Activated CD4-positive, alpha-beta T cell treated with anti-CD3 and anti-CD28 coated beads for 36 hours (primary cell): ENCODE measurements at regions not wholly inside any gene's neighbourhood (a gene's known extent, or its start where the extent isn't known, plus 50 kb on each side); places are given as distances from the start of the nearest gene placed in this dataset.

Experiments
- ATAC-seq: fragments of 200-7000 bp; cut with Tn5 transposase; one replicate; pipeline ENCODE4 v1.10.0; 2021; ENCODE audit warnings: mild to moderate bottlenecking, moderate library complexity
- CTCF ChIA-PET: fragments of 350-600 bp; sonication (Branson Sonifier 250); formaldehyde crosslinking; loops from one replicate; lab custom pipeline; 2021; ENCODE audit warnings: antibody characterized with exemption; lab: Charles Lee
- POLR2A ChIA-PET: fragments of 350-600 bp; sonication (Branson Sonifier 250); formaldehyde crosslinking; loops from one replicate; lab custom pipeline; 2021; ENCODE audit warnings: antibody characterized with exemption, inconsistent platforms; lab: Charles Lee
- DNase-seq: peaks from one replicate; pipeline ENCODE4 v3.0.0-alpha.2; 2020
- H3K27ac Mint-ChIP-seq: one replicate; pipeline ENCODE4 v1.8.0; 2021; ENCODE audit warnings: mixed read lengths
- H3K27me3 Mint-ChIP-seq: one replicate; pipeline ENCODE4 v1.8.0; 2021; ENCODE audit warnings: mixed read lengths
- H3K36me3 Mint-ChIP-seq: one replicate; pipeline ENCODE4 v1.8.0; 2021; ENCODE audit warnings: low read depth, mixed read lengths
- H3K4me1 Mint-ChIP-seq: one replicate; pipeline ENCODE4 v1.8.0; 2021; ENCODE audit warnings: mixed read lengths
- H3K4me3 Mint-ChIP-seq: one replicate; pipeline ENCODE4 v1.8.0; 2021; ENCODE audit warnings: mild to moderate bottlenecking, moderate library complexity, mixed read lengths
- H3K9me3 Mint-ChIP-seq: one replicate; pipeline ENCODE4 v1.8.0; 2021; ENCODE audit warnings: low read depth, mixed read lengths
- intact Hi-C, 2 experiments: fragments of 100-400 bp; cut with DNase I in 1 of 2; cut with micrococcal nuclease in 1 of 2; formaldehyde crosslinking; loops; one replicate each; pipeline versions ENCODE4 v1.14.2 to v1.15.1; 2022 to 2024; cut with DNase I, micrococcal nuclease

DNA sequence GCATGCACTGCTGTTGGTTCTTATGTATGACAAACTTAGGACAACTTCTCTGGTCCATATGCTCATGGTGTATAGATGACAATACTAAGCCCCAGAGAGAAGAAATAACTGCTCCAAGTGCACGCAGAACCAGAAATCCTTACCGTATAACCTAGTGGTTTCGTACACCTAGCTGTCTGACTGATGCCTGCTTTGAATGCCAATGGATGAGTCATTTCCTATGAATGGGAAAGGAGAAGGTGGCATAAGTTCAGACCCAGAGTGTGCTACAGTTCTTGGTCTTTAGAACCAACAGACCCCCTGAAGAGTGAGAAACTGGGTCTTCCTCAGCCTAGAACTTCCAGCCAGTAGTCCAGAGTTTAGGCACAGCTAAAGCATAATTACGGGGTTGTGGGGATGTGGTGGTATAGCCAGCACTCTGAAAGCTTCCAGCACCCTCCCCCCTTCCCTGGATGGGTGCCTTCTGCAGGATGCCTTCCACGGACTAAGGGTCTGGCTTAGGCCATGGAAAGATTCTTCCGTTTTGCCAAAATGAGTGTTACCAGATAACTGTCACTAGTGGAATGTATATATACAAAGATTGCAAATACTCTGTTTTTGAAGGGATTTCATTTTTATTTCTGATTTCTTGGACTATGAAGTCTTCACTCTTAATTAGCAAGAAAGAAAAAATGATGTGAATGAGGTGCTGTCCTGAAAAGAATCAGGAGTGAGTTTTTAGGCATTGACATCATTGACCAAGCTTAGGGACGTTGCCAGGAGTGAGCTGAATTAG lies 84.6 kb upstream of the PACRGL start:
- no peaks in the 10 kb centered on the region for H3K4me1 Mint-ChIP-seq
- ChIA-PET CTCF (interaction anchor here (1.3 to 2.0 kb wide), 2 partner anchors 11 to 12 kb away, joined by 6 to 7 read pairs; no protein-coding TSS in a partner anchor), POLR2A (no interaction called here)
- H3K9me3 Mint-ChIP-seq = no peaks in the 10 kb centered on the region
- intact Hi-C loops = no loop called here
- no peak for DNase-seq
- H3K27me3 Mint-ChIP-seq = peaks cover 4% of the 10 kb centered on the region
- no peaks in the 10 kb centered on the region for H3K36me3 Mint-ChIP-seq
- ATAC-seq = no peak
- no peak overlapping the region for H3K27ac Mint-ChIP-seq
- H3K4me3 Mint-ChIP-seq = no peak overlapping the region

DNA sequence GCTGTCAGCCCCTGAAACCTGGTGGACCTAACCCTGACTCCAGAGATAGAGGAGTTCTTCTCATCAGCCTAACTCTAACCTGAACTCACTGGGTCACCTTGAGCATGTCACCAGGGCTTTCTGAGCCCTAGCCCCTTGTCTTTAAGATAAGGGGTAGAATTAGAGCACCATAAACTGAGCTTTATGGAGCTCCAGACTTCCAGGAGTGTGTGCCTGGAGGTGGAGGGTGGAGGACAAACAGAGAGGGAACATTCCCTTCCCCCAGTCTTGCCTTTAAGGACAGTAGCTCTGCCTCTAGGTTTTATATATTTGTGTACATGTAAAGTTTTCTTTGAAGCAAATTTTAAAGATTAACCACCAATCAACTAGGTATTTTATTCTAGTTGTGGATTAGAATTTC lies 83.9 kb upstream of the PACRGL start:
- intact Hi-C loops = no loop called here
- Mint-ChIP-seq H3K4me3 (no peak overlapping the region), H3K4me1 (peaks cover under 1% of the 10 kb centered on the region), H3K27ac (no peak overlapping the region), H3K36me3 (no peaks in the 10 kb centered on the region), H3K9me3 (no peaks in the 10 kb centered on the region), H3K27me3 (peaks cover 4% of the 10 kb centered on the region)
- ChIA-PET CTCF (interaction anchor here (2.0 kb wide), 1 partner anchor 12 kb away, joined by 7 read pairs; no protein-coding TSS in a partner anchor), POLR2A (no interaction called here)
- ATAC-seq (no peak), DNase-seq (no peak)

- no peak for ATAC-seq
- H3K27me3 Mint-ChIP-seq = peaks cover 4% of the 10 kb centered on the region
- H3K4me1 Mint-ChIP-seq = peaks cover 3% of the 10 kb centered on the region
- ChIA-PET POLR2A (no interaction called here), CTCF (interaction anchor here (0.7 kb wide), 1 partner anchor 49 kb away, joined by 3 read pairs; no protein-coding TSS in a partner anchor)
- no peak overlapping the region for H3K27ac Mint-ChIP-seq
- H3K9me3 Mint-ChIP-seq = no peaks in the 10 kb centered on the region
- no peak overlapping the region for H3K4me3 Mint-ChIP-seq
- no peaks in the 10 kb centered on the region for H3K36me3 Mint-ChIP-seq
- DNase-seq = no peak
- intact Hi-C loops = no loop called here
Measured at GRCh38 chr4:20616848-20617247, 83.4 kb upstream of the PACRGL start.

DNA sequence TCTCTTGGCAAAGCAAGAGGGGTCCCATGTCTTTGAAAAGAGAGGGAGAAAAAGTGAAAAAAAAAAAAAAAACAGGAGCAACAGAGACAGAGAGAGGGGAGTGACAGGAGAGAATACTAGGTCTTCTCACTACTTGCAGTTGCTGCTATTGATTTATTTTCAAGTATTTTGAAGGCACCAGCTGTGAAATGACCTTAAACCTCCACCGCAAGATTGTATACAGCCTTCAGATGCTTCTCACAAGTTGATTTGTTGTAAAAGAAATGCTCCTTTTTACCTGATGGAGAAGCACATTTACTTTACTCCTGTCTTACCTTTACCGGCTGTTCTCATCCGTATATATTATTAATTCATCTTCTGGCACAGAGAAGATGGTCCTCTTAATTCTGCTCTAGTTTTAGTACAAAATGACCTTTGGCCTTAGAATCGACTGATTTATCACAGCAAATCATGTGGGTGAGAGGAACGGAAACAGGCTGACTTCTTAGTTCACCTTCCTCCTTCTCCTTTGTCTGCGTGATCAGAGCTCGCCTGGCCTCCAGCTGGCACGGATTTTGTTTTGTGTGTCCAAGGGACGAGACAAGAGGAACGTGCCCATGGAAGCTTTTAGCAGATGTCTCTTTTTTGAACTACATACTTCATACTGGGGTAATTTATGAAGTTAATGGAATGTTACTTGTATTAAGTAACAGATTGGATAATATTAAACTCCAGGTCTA lies 82.4 kb upstream of the PACRGL start:
- Mint-ChIP-seq H3K4me1 (peaks cover 3% of the 10 kb centered on the region), H3K27ac (no peak overlapping the region), H3K36me3 (no peaks in the 10 kb centered on the region), H3K4me3 (no peak overlapping the region), H3K27me3 (peaks cover 4% of the 10 kb centered on the region), H3K9me3 (no peaks in the 10 kb centered on the region)
- ChIA-PET POLR2A (no interaction called here), CTCF (interaction anchor here (0.7 kb wide), 1 partner anchor 48 kb away, joined by 3 read pairs; no protein-coding TSS in a partner anchor)
- no peak for DNase-seq
- intact Hi-C loops = no loop called here
- no peak for ATAC-seq

DNA sequence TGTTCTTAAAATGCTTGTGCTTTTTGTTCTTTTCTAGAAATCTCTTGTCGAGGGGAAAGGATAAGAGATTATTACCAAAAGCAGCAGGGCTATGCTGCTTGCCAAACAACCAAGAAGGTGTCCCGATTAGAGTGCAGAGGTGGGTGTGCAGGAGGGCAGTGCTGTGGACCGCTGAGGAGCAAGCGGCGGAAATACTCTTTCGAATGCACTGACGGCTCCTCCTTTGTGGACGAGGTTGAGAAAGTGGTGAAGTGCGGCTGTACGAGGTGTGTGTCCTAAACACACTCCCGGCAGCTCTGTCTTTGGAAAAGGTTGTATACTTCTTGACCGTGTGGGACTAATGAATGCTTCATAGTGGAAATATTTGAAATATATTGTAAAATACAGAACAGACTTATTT lies 81.5 kb upstream of the PACRGL start:
- no peak for ATAC-seq
- Mint-ChIP-seq H3K4me1 (peaks cover 3% of the 10 kb centered on the region), H3K27ac (no peak overlapping the region), H3K4me3 (no peak overlapping the region), H3K36me3 (no peaks in the 10 kb centered on the region), H3K27me3 (peaks cover 4% of the 10 kb centered on the region), H3K9me3 (no peaks in the 10 kb centered on the region)
- intact Hi-C loops = no loop called here
- POLR2A ChIA-PET = no interaction called here
- DNase-seq = no peak
- CTCF ChIA-PET = interaction anchor here (0.6 kb wide), 1 partner anchor 210 kb away, joined by 3 read pairs; no protein-coding TSS in a partner anchor

DNA sequence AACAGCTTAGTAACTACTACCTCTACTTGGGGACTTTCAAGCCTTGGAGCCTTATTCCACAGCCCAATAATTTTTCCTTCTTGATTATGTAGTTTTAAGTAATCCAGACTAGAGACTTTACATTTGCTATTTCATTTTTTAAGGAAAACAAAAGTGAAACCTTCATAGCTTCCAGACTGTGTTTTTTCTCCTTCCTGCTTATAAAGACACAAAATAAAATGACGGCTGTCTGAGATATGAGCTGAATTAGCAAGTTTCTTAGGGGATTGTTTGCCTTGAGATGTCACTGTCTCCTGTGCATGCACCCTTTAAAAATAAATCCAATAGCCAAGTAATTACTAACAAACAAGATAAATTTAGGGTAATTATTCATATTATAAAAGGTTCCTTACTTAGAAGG lies 78.8 kb upstream of the PACRGL start:
- ChIA-PET CTCF (no interaction called here), POLR2A (no interaction called here)
- Mint-ChIP-seq H3K4me3 (no peak overlapping the region), H3K27me3 (peaks cover 8% of the 10 kb centered on the region), H3K27ac (no peak overlapping the region), H3K4me1 (peaks cover 3% of the 10 kb centered on the region), H3K9me3 (no peaks in the 10 kb centered on the region), H3K36me3 (no peaks in the 10 kb centered on the region)
- intact Hi-C loops = no loop called here
- ATAC-seq (no peak), DNase-seq (no peak)

- POLR2A ChIA-PET = no interaction called here
- ATAC-seq = no peak
- Mint-ChIP-seq H3K27me3 (peaks cover 8% of the 10 kb centered on the region), H3K4me3 (no peak overlapping the region), H3K4me1 (peaks cover 3% of the 10 kb centered on the region), H3K27ac (no peak overlapping the region), H3K36me3 (no peaks in the 10 kb centered on the region), H3K9me3 (no peaks in the 10 kb centered on the region)
- intact Hi-C loops = no loop called here
- DNase-seq = no peak
- CTCF ChIA-PET = no interaction called here
Measured at GRCh38 chr4:20622701-20623100, 77.6 kb upstream of the PACRGL start.

DNA sequence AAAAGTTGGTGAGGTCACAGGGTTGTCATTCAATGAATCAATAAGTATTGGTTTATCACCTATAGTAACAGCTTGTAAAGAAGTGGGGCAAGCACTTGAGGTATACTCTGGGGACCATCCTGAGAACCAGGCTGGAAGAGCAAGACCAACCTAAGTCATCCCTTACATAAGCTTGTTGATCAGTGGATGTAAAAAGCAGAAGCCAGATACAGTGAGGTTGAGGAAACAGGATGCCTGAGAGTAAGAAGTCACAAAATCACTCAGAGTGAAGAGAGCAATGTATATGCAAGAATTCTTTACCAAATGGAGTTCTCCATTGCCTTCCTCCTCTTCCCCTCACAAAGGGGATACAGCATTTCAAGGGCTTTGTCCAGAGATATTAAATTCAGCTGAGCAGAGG lies 76.3 kb upstream of the PACRGL start:
- peaks cover 6% of the 10 kb centered on the region for H3K27me3 Mint-ChIP-seq
- no peaks in the 10 kb centered on the region for H3K9me3 Mint-ChIP-seq
- CTCF ChIA-PET = no interaction called here
- intact Hi-C loops = no loop called here
- peaks cover 3% of the 10 kb centered on the region for H3K4me1 Mint-ChIP-seq
- POLR2A ChIA-PET = no interaction called here
- no peak overlapping the region for H3K4me3 Mint-ChIP-seq
- H3K36me3 Mint-ChIP-seq = no peaks in the 10 kb centered on the region
- DNase-seq (no peak), ATAC-seq (no peak)
- no peak overlapping the region for H3K27ac Mint-ChIP-seq

DNA sequence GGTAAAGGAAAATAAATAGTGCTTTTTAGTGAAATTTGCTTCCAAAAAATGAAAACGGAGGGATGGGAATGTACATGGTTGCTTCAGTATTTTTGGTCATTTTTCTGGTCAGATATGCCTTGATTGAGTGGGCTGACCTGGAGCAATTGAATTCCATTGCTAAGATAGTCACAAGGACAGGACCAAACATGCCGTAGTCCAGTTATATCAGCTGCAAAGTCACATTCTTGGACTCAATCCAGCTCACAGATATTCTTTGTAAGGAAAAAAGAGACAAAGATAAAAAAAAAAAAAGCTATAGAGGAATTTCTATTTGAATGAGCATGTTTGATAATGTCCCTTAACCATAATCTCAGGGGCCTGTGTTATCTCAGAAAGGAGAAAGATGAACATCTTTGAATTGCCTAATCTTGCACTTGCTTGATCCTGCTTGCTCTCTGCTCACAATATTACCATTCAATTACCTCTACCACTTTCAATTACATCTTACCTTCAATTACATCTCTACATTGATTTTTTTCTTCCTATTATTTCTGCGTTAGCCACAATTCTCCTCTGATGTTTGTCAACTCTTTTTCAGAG lies 75.4 kb upstream of the PACRGL start:
- intact Hi-C loops = no loop called here
- CTCF ChIA-PET = no interaction called here
- H3K9me3 Mint-ChIP-seq = no peaks in the 10 kb centered on the region
- no peak for ATAC-seq
- H3K36me3 Mint-ChIP-seq = no peaks in the 10 kb centered on the region
- no peak for DNase-seq
- no peak overlapping the region for H3K4me3 Mint-ChIP-seq
- peaks cover 3% of the 10 kb centered on the region for H3K4me1 Mint-ChIP-seq
- H3K27me3 Mint-ChIP-seq = peaks cover 6% of the 10 kb centered on the region
- no peak overlapping the region for H3K27ac Mint-ChIP-seq
- POLR2A ChIA-PET = no interaction called here

- ATAC-seq (no peak), DNase-seq (no peak)
- Mint-ChIP-seq H3K27me3 (peaks cover 5% of the 10 kb centered on the region), H3K4me1 (peaks cover 3% of the 10 kb centered on the region), H3K9me3 (no peaks in the 10 kb centered on the region), H3K4me3 (no peak overlapping the region), H3K27ac (no peak overlapping the region), H3K36me3 (no peaks in the 10 kb centered on the region)
- ChIA-PET POLR2A (no interaction called here), CTCF (no interaction called here)
- intact Hi-C loops = no loop called here
Measured at GRCh38 chr4:20625426-20625825, 74.8 kb upstream of the PACRGL start.

DNA sequence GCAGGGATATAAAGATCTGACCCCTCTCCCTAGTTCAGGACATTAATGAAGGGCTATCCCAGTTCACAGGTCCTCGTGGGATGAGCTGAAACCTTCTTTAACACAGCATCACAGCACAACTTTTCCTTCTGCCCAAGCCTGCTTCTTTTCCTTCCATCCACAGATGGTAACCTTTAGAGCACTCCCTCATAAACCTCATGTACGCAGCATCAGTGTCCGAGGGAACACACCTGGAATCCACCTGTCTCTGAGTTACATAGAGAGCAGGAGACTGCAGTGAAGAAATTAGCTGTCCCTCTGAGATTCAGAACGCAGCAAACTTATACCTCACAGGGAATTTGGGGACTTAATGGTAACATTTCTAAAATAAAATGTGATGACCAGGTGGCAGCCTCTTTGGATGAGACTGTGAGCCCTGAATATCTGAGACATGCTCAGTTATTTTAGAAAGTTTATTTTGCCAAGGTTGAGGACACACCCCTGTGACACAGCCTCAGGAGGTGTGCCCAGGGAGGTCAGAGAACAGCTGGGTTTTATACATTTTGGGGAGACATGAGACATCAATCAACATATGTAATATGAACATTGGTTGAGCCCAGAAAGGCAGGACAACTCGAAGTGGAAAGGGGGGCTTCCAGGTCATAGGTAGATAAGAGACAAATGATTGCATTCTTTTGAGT lies 73.8 kb upstream of the PACRGL start:
- Mint-ChIP-seq H3K9me3 (no peaks in the 10 kb centered on the region), H3K4me3 (no peak overlapping the region), H3K36me3 (no peaks in the 10 kb centered on the region), H3K27me3 (peaks cover 5% of the 10 kb centered on the region), H3K27ac (no peak overlapping the region), H3K4me1 (peaks cover 1% of the 10 kb centered on the region)
- ChIA-PET CTCF (no interaction called here), POLR2A (no interaction called here)
- DNase-seq = no peak
- intact Hi-C loops = no loop called here
- no peak for ATAC-seq
